H54 (cell line): ENCODE measurements at regions not wholly inside any gene's neighbourhood (a gene's known extent, or its start where the extent isn't known, plus 50 kb on each side); places are given as distances from the start of the nearest gene placed in this dataset.

ENCODE experiments used
- DNase-seq: peaks from one replicate; pipeline ENCODE4 v3.0.0; 2011; ENCODE audit warnings: low spot score, mixed read lengths; ENCODE audit not compliant: insufficient read length
- FAIRE-seq: peaks from 3 replicates; lab custom pipeline; 2011; peaks lifted over from hg19 to GRCh38; lab: Jason Lieb, UNC
- POLR2A ChIP-seq: IDR thresholded peaks from 2 replicates; pipeline ENCODE4 v1.6.1; 2011; ENCODE audit warnings: low read depth, mild to moderate bottlenecking, low read length

DNA sequence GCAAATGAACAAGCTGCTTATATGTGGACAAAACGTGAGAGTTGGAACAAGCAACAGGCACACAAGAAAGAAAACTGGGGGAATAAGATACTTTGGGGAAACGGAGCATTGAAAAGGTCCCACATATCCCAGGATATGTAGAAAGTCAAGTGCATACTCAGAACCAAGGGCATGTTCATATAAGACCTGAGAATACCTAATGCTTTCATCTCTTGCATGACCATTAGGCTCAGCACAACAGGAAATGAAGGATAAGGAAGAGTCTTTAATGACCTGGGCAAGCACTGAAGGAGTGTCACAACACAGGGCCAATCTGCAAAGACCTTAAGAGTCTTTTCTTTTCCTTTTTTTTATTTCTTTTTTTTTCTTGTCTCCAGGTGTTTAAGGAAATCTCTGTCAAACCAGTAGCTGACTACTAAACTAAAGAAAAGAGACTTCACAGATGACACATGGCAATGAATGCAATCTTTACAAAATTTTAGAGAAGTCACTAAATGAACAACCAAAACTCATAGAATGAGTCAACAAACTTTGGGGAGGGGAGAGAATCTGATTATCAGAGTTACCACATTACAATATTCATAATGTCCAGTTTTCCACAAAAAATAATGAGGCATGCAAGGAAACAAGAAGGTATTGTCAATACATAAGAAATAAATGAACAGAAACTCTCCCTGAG is 67.9 kb upstream of the STK26 start:
- DNase-seq (no peak), FAIRE-seq (no peak)

GRCh38 chrX:131958724-131959123 is 64.4 kb upstream of the STK26 start:
- no peak for FAIRE-seq

More for the DNA sequence above, 67.9 kb upstream of the STK26 start:
- TF ChIP-seq POLR2A: no peak

GRCh38 chrX:131970347-131970746 is 52.8 kb upstream of the STK26 start:
- DNase-seq: no peak
- TF ChIP-seq POLR2A: no peak
- FAIRE-seq: no peak

More at GRCh38 chrX:131958724-131959123, 64.4 kb upstream of the STK26 start:
- no peak for TF ChIP-seq POLR2A
- DNase-seq: no peak
